Neural cell (in vitro differentiated cells): ENCODE measurements at regions not wholly inside any gene's neighbourhood (a gene's known extent, or its start where the extent isn't known, plus 50 kb on each side); places are given as distances from the start of the nearest gene placed in this dataset.

Source experiments
- H2AFZ ChIP-seq: fragments of 200-600, 300-800 bp; sonication (generic), shearing (Covaris generic); 2 replicates; pipeline ENCODE4 v1.6.0; 2014; ENCODE audit warnings: low read depth, mild to moderate bottlenecking, antibody characterized with exemption, low read length, moderate library complexity
- H3F3A ChIP-seq: fragments of 200-600 bp; shearing (Covaris generic); 2 replicates; pipeline ENCODE4 v1.6.1; 2016; ENCODE audit warnings: mild to moderate bottlenecking, moderate library complexity, mixed read lengths, antibody characterized with exemption, low read length; ENCODE audit not compliant: insufficient read depth, poor library complexity, severe bottlenecking
- H3K27ac ChIP-seq: fragments of 200-600, 300-800 bp; sonication (generic), shearing (Covaris generic); 2 replicates; pipeline ENCODE4 v1.5.1; 2014; ENCODE audit warnings: mild to moderate bottlenecking, low read length, moderate library complexity
- H3K27me3 ChIP-seq: fragments of 300-800, 200-600 bp; sonication (generic), shearing (Covaris generic); 2 replicates; pipeline ENCODE4 v1.6.0; 2014; ENCODE audit warnings: mild to moderate bottlenecking, low read depth, low read length, moderate library complexity; ENCODE audit not compliant: insufficient read depth
- H3K36me3 ChIP-seq: fragments of 300-800, 200-600 bp; sonication (generic), shearing (Covaris generic); 2 replicates; pipeline ENCODE4 v1.5.1; 2014; ENCODE audit warnings: mild to moderate bottlenecking, antibody characterized with exemption, low read length, moderate library complexity; ENCODE audit not compliant: insufficient read depth
- H3K4me2 ChIP-seq: fragments of 300-800, 200-600 bp; sonication (generic), shearing (Covaris generic); 2 replicates; pipeline ENCODE4 v1.6.0; 2014; ENCODE audit warnings: mild to moderate bottlenecking, low read length
- H3K4me3 ChIP-seq: fragments of 300-800, 200-600 bp; sonication (generic), shearing (Covaris generic); 2 replicates; pipeline ENCODE4 v1.5.1; 2014; ENCODE audit warnings: mild to moderate bottlenecking, low read length, moderate library complexity
- H3K79me2 ChIP-seq: fragments of 200-600 bp; shearing (Covaris generic); replicated peaks from 2 replicates; pipeline ENCODE4 v1.6.0; 2014; ENCODE audit warnings: mild to moderate bottlenecking, low read length, moderate library complexity; ENCODE audit not compliant: insufficient read depth
- H3K9ac ChIP-seq: fragments of 300-800, 200-600 bp; sonication (generic), shearing (Covaris generic); 2 replicates; pipeline ENCODE4 v1.6.1; 2016; ENCODE audit warnings: mild to moderate bottlenecking, low read length, mixed read lengths
- H3K9me2 ChIP-seq: fragments of 200-600 bp; shearing (Covaris generic); 2 replicates; pipeline ENCODE4 v1.6.1; 2016; ENCODE audit warnings: mild to moderate bottlenecking, low read length, mixed read lengths; ENCODE audit not compliant: insufficient read depth
- H3K9me3 ChIP-seq: fragments of 200-600, 300-800 bp; sonication (generic), shearing (Covaris generic); 2 replicates; pipeline ENCODE4 v1.6.1; 2016; ENCODE audit warnings: mild to moderate bottlenecking, mixed run types, low read length, moderate library complexity, mixed read lengths
- H4K20me1 ChIP-seq: fragments of 200-600 bp; shearing (Covaris generic); 2 replicates; pipeline ENCODE4 v1.6.1; 2016; ENCODE audit warnings: mild to moderate bottlenecking, mixed run types; ENCODE audit not compliant: insufficient read depth
- EP300 ChIP-seq: fragments of 450-650 bp; conservative IDR thresholded peaks from 2 replicates; pipeline ENCODE4 v1.6.1; 2014; ENCODE audit warnings: antibody characterized with exemption, mild to moderate bottlenecking, moderate library complexity; ENCODE audit not compliant: poor library complexity, severe bottlenecking
- EZH2 ChIP-seq: fragments of 200-600, 300-800 bp; shearing (Covaris generic), sonication (generic); IDR thresholded peaks from 2 replicates; pipeline ENCODE4 v1.6.1; 2014; ENCODE audit warnings: antibody characterized with exemption, low read length, borderline replicate concordance, mild to moderate bottlenecking; ENCODE audit not compliant: insufficient read depth, poor library complexity, severe bottlenecking
- MXI1 ChIP-seq: fragments of 450-650 bp; conservative IDR thresholded peaks from 2 replicates; pipeline ENCODE4 v1.6.1; 2014; ENCODE audit warnings: antibody characterized with exemption, mild to moderate bottlenecking; ENCODE audit not compliant: poor library complexity, severe bottlenecking
- POLR2AphosphoS5 ChIP-seq: IDR thresholded peaks from 2 replicates; pipeline ENCODE4 v1.6.1; 2012
- RAD21 ChIP-seq: fragments of 450-650 bp; conservative IDR thresholded peaks from 2 replicates; pipeline ENCODE4 v1.6.1; 2014; ENCODE audit warnings: antibody characterized with exemption, mild to moderate bottlenecking, moderate library complexity
- SMC3 ChIP-seq: fragments of 450-650 bp; conservative IDR thresholded peaks from 2 replicates; pipeline ENCODE4 v1.6.1; 2014; ENCODE audit warnings: antibody characterized with exemption, mild to moderate bottlenecking, moderate library complexity; ENCODE audit not compliant: poor library complexity
- TAF1 ChIP-seq: IDR thresholded peaks from 2 replicates; pipeline ENCODE4 v1.6.1; 2012; ENCODE audit warnings: low read depth
- TF ChIP-seq, protein P1 (sequence below): fragments of 450-650 bp; IDR thresholded peaks from 2 replicates; pipeline ENCODE4 v1.5.1; 2014; ENCODE audit warnings: antibody characterized with exemption, mild to moderate bottlenecking, moderate library complexity; ENCODE audit not compliant: poor library complexity, severe bottlenecking
- TF ChIP-seq, protein P2 (sequence below): IDR thresholded peaks from 2 replicates; pipeline ENCODE4 v1.6.1; 2012; ENCODE audit warnings: borderline replicate concordance

DNA sequence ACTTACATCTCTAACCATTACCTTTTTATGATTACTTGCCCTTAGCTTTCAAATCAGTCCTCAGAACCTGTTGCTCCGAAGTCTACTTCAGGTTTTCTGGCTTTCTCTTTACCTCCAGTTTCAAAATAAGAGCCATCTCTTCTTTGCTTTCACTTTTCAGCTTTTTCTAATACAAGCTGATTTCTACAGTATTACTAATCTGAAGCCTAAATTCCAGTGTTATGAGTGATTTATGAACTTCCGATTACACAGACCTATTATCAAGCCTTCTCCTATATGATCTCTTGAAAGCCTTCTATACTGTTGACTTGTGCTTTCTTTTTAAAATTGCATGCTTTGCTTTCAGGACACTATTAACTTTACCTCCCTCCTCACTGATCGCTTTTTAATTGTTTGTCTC, 1307.8 kb upstream of the CELF2 start:
- Histone ChIP-seq H3K9me3 (peaks cover 3% of the 10 kb centered on the region), H3K9me2 (no peaks in the 10 kb centered on the region), H3K36me3 (no peaks in the 10 kb centered on the region), H3K4me3 (no peak overlapping the region), H3F3A (no peaks in the 10 kb centered on the region), H4K20me1 (no peaks in the 10 kb centered on the region), H3K27me3 (no peaks in the 10 kb centered on the region), H2AFZ (no peak overlapping the region), H3K79me2 (no peaks in the 10 kb centered on the region), H3K4me2 (no peak overlapping the region), H3K9ac (no peak overlapping the region), H3K27ac (no peak overlapping the region)
- no peak for TF ChIP-seq TAF1
- TF ChIP-seq EZH2: no peak
- TF ChIP-seq, protein P1, sequence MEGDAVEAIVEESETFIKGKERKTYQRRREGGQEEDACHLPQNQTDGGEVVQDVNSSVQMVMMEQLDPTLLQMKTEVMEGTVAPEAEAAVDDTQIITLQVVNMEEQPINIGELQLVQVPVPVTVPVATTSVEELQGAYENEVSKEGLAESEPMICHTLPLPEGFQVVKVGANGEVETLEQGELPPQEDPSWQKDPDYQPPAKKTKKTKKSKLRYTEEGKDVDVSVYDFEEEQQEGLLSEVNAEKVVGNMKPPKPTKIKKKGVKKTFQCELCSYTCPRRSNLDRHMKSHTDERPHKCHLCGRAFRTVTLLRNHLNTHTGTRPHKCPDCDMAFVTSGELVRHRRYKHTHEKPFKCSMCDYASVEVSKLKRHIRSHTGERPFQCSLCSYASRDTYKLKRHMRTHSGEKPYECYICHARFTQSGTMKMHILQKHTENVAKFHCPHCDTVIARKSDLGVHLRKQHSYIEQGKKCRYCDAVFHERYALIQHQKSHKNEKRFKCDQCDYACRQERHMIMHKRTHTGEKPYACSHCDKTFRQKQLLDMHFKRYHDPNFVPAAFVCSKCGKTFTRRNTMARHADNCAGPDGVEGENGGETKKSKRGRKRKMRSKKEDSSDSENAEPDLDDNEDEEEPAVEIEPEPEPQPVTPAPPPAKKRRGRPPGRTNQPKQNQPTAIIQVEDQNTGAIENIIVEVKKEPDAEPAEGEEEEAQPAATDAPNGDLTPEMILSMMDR: no peak
- TF ChIP-seq POLR2AphosphoS5: no peak
- no peak for TF ChIP-seq RAD21
- TF ChIP-seq SMC3: no peak
- no peak for TF ChIP-seq EP300
- TF ChIP-seq, protein P2, sequence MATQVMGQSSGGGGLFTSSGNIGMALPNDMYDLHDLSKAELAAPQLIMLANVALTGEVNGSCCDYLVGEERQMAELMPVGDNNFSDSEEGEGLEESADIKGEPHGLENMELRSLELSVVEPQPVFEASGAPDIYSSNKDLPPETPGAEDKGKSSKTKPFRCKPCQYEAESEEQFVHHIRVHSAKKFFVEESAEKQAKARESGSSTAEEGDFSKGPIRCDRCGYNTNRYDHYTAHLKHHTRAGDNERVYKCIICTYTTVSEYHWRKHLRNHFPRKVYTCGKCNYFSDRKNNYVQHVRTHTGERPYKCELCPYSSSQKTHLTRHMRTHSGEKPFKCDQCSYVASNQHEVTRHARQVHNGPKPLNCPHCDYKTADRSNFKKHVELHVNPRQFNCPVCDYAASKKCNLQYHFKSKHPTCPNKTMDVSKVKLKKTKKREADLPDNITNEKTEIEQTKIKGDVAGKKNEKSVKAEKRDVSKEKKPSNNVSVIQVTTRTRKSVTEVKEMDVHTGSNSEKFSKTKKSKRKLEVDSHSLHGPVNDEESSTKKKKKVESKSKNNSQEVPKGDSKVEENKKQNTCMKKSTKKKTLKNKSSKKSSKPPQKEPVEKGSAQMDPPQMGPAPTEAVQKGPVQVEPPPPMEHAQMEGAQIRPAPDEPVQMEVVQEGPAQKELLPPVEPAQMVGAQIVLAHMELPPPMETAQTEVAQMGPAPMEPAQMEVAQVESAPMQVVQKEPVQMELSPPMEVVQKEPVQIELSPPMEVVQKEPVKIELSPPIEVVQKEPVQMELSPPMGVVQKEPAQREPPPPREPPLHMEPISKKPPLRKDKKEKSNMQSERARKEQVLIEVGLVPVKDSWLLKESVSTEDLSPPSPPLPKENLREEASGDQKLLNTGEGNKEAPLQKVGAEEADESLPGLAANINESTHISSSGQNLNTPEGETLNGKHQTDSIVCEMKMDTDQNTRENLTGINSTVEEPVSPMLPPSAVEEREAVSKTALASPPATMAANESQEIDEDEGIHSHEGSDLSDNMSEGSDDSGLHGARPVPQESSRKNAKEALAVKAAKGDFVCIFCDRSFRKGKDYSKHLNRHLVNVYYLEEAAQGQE: no peak
- no peak for TF ChIP-seq MXI1

- Histone ChIP-seq H3K79me2 (no peaks in the 10 kb centered on the region), H3K4me3 (no peak overlapping the region), H3K36me3 (no peaks in the 10 kb centered on the region), H3K9me3 (peaks cover 3% of the 10 kb centered on the region), H3K4me2 (no peak overlapping the region), H3K9me2 (no peaks in the 10 kb centered on the region), H3K9ac (no peak overlapping the region), H3K27ac (no peak overlapping the region), H3F3A (no peaks in the 10 kb centered on the region), H3K27me3 (no peaks in the 10 kb centered on the region), H2AFZ (no peak overlapping the region), H4K20me1 (no peaks in the 10 kb centered on the region)
- TF ChIP-seq EP300 (no peak), SMC3 (no peak), POLR2AphosphoS5 (no peak), TAF1 (no peak), EZH2 (no peak), MXI1 (no peak), RAD21 (no peak)
- TF ChIP-seq, protein P1: no peak
- TF ChIP-seq, protein P2: no peak
These were observed 1305.3 kb upstream of the CELF2 start for GRCh38 chr10:9712393-9712792.
